Esophagus squamous epithelium (tissue), 5 donors: ENCODE measurements at regions not wholly inside any gene's neighbourhood (a gene's known extent, or its start where the extent isn't known, plus 50 kb on each side); places are given as distances from the start of the nearest gene placed in this dataset.

Experiments used
- DNase-seq: peaks from one replicate; lab custom pipeline; 2025; lab: John Stamatoyannopoulos, UW
- H3K27ac ChIP-seq, 4 donors: fragments of 200-600 bp; sonication (generic); one replicate each; pipeline ENCODE4 v1.5.1; 2016 to 2019; ENCODE audit warnings: mild to moderate bottlenecking in 1 of 4
- H3K27me3 ChIP-seq, 4 donors: fragments of 200-600 bp; sonication (generic); 1 replicate in 3 of 4; 2 replicates in 1 of 4; pipeline versions ENCODE4 v1.5.1 to v1.6.0; 2017 to 2021; ENCODE audit warnings: antibody characterized with exemption in 1 of 4
- H3K36me3 ChIP-seq, 3 donors: fragments of 200-600 bp; sonication (generic); one replicate each; pipeline ENCODE4 v1.5.1; 2016 to 2019
- H3K4me1 ChIP-seq, 3 donors: fragments of 200-600 bp; sonication (generic); one replicate each; pipeline ENCODE4 v1.5.1; 2017 to 2019
- H3K4me3 ChIP-seq, 4 donors: fragments of 200-600 bp; sonication (generic); 1 replicate in 3 of 4; 2 replicates in 1 of 4; pipeline ENCODE4 v1.5.1; 2016 to 2019; ENCODE audit warnings: mild to moderate bottlenecking in 2 of 4, moderate library complexity in 1 of 4
- H3K9me3 ChIP-seq, 3 donors: fragments of 200-600 bp; sonication (generic); one replicate each; pipeline ENCODE4 v1.5.1; 2016 to 2019
- CTCF ChIP-seq, 6 experiments: fragments of 450-650 bp in 4 of 6; fragments of 200-600 bp in 2 of 6; sonication (generic) in 2 of 6; IDR thresholded peaks; one replicate each; pipeline ENCODE4 v1.5.1; 2016 to 2019; ENCODE audit warnings: antibody characterized with exemption in 6 of 6, mild to moderate bottlenecking in 4 of 6, moderate library complexity in 4 of 6
- POLR2A ChIP-seq, 4 donors: fragments of 450-650 bp; IDR thresholded peaks; one replicate each; pipeline ENCODE4 v1.6.1; 2017; ENCODE audit warnings: antibody characterized with exemption in 4 of 4, mild to moderate bottlenecking in 4 of 4, moderate library complexity in 3 of 4
- WGBS, 2 donors: methylation state at CpG; one replicate each; pipeline ENCODE4 v1.1.5; 2018; 5-methylcytosine and 5-hydroxymethylcytosine counted together
- intact Hi-C: fragments of 100-400 bp; cut with DNase I; formaldehyde crosslinking; loops from one replicate; pipeline ENCODE4 v1.15.0; 2022
- donor health status: DM: yes; HTN: yes; CAD: no.

DNA sequence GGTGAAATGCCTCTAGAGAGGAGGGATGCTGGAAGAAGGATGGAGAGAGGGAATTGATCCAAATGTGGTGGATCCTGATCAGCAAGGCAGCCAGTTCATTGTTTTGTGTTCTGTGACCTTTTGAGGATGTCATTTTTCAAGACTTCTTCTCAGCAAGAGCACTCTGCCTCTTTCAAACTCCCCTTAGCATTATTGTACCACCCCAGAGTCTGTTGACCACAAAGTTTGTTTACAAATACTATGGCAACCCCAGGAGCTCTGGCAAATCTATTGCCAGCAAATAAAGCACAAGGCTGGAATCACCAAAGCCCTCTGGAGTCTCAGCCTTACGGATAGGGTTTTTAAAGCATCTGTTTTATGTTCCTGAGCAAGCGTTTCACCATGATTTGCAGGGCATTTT lies 76.2 kb upstream of the SLC1A3 start:
- H3K36me3 ChIP-seq: no peaks in the 10 kb centered on the region
- intact Hi-C loops: no loop called here
- H3K4me3 ChIP-seq: no peak overlapping the region
- H3K27ac ChIP-seq: no peak overlapping the region
- no peak for DNase-seq
- no peaks in the 10 kb centered on the region for H3K9me3 ChIP-seq
- WGBS, 2 donors: 66 to 80% methylated on average over 2 of the region's 2 CpGs
- peaks cover 0 to 34% (median 11%) of the 10 kb centered on the region in 3 donors for H3K4me1 ChIP-seq
- no peak for TF ChIP-seq POLR2A (IDR thresholded peaks at IDR 0.05)
- no peak for TF ChIP-seq CTCF (IDR thresholded peaks at IDR 0.05)
- H3K27me3 ChIP-seq: peaks cover 0 to 6% (median 0%) of the 10 kb centered on the region in 4 donors

DNA sequence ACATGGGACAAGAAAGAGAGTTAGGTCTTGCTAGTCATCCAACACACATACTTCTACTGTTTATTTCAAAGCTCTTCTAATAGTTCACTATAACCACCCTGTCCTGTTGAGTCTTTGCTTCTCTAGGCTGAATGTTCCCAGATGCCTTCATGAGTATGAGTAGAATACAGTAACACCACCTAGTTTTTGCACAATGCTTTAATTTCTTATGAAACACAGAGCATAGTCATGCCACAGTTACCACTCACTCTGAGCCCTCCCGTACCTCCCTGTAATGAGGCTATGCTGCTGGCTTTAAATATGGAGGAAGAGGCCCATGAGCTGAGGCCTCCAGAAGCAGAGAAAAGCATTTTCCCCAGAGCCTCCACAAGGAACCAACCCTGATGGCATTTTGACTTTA lies 75.0 kb upstream of the SLC1A3 start:
- DNase-seq: no peak
- 56 to 100% methylated on average over 1 of the region's 1 CpG for whole genome bisulfite sequencing, 2 donors
- Histone ChIP-seq H3K27me3 (peaks cover 0 to 6% (median 0%) of the 10 kb centered on the region in 4 donors), H3K4me1 (peaks cover 0 to 39% (median 15%) of the 10 kb centered on the region in 3 donors), H3K27ac (no peak overlapping the region), H3K4me3 (no peak overlapping the region), H3K36me3 (no peaks in the 10 kb centered on the region), H3K9me3 (no peaks in the 10 kb centered on the region)
- intact Hi-C loops: no loop called here
- TF ChIP-seq CTCF (IDR thresholded peaks at IDR 0.05) (no peak), POLR2A (IDR thresholded peaks at IDR 0.05) (no peak)

GRCh38 chr5:36535378-36535777 lies 71.0 kb upstream of the SLC1A3 start:
- WGBS, 2 donors: 30 to 66% methylated on average over 4 of the region's 5 CpGs
- Histone ChIP-seq H3K4me1 (peaks cover 5 to 27% (median 11%) of the 10 kb centered on the region in 3 donors), H3K27ac (no peak overlapping the region), H3K4me3 (no peak overlapping the region), H3K27me3 (peaks cover 0 to 6% (median 0%) of the 10 kb centered on the region in 4 donors), H3K36me3 (no peaks in the 10 kb centered on the region), H3K9me3 (no peaks in the 10 kb centered on the region)
- no peak for DNase-seq
- intact Hi-C loops: no loop called here
- TF ChIP-seq CTCF (IDR thresholded peaks at IDR 0.05): no peak
- no peak for TF ChIP-seq POLR2A (IDR thresholded peaks at IDR 0.05)

GRCh38 chr5:36535859-36536615 lies 70.4 kb upstream of the SLC1A3 start:
- Histone ChIP-seq H3K36me3 (no peaks in the 10 kb centered on the region), H3K4me3 (no peak overlapping the region), H3K9me3 (no peaks in the 10 kb centered on the region), H3K27ac (no peak overlapping the region), H3K4me1 (peaks cover 5 to 27% (median 11%) of the 10 kb centered on the region in 3 donors), H3K27me3 (peaks cover 0 to 6% (median 0%) of the 10 kb centered on the region in 4 donors)
- intact Hi-C loops: no loop called here
- WGBS, 2 donors: 31 to 53% methylated on average over 4 of the region's 4 CpGs
- no peak for DNase-seq
- TF ChIP-seq POLR2A (IDR thresholded peaks at IDR 0.05) (no peak), CTCF (IDR thresholded peaks at IDR 0.05) (no peak)

DNA sequence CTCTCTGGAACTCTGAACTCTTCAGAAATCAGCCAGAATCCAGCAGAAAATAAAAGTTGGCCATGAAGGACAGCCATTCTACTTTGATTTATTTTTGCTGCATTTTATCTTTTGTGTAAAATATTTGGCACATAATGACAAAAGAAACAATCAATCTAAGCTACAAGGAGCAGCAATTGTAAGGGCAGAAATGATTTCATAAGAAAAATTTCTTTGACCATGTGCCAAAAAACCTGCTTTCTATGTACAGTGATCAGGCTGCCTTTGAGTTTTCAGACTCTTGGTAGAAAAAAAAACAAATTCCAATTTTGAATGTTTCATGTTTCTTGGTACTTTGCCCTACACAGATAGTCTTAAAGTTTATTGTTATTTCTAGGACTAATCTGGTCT lies 69.8 kb upstream of the SLC1A3 start:
- Histone ChIP-seq H3K4me3 (no peak overlapping the region), H3K36me3 (no peaks in the 10 kb centered on the region), H3K27ac (no peak overlapping the region), H3K27me3 (peaks cover 0 to 3% (median 0%) of the 10 kb centered on the region in 4 donors), H3K9me3 (no peaks in the 10 kb centered on the region), H3K4me1 (peaks cover 5 to 27% (median 11%) of the 10 kb centered on the region in 3 donors)
- intact Hi-C loops: no loop called here
- no peak for TF ChIP-seq CTCF (IDR thresholded peaks at IDR 0.05)
- TF ChIP-seq POLR2A (IDR thresholded peaks at IDR 0.05): no peak
- DNase-seq: no peak
